ENCODE measurements at regions not wholly inside any gene's neighbourhood (a gene's known extent, or its start where the extent isn't known, plus 50 kb on each side); places are given as distances from the start of the nearest gene placed in this dataset.

- TF ChIP-seq, protein P1, sequence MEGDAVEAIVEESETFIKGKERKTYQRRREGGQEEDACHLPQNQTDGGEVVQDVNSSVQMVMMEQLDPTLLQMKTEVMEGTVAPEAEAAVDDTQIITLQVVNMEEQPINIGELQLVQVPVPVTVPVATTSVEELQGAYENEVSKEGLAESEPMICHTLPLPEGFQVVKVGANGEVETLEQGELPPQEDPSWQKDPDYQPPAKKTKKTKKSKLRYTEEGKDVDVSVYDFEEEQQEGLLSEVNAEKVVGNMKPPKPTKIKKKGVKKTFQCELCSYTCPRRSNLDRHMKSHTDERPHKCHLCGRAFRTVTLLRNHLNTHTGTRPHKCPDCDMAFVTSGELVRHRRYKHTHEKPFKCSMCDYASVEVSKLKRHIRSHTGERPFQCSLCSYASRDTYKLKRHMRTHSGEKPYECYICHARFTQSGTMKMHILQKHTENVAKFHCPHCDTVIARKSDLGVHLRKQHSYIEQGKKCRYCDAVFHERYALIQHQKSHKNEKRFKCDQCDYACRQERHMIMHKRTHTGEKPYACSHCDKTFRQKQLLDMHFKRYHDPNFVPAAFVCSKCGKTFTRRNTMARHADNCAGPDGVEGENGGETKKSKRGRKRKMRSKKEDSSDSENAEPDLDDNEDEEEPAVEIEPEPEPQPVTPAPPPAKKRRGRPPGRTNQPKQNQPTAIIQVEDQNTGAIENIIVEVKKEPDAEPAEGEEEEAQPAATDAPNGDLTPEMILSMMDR (IDR thresholded peaks at IDR 0.05; ENCODE audit: unreplicated experiment), result no peak
- no peak for DNase-seq (ENCODE audit: low spot score)
- Mint-ChIP-seq H3K36me3 (ENCODE audit: low read depth, unreplicated experiment) (peaks cover 16% of the 10 kb centered on the region), H3K4me1 (ENCODE audit: unreplicated experiment) (peaks cover 1% of the 10 kb centered on the region), H3K27ac (ENCODE audit: unreplicated experiment) (no peak overlapping the region), H3K4me3 (ENCODE audit: unreplicated experiment) (no peak overlapping the region), H3K9me3 (ENCODE audit: unreplicated experiment) (no peaks in the 10 kb centered on the region), H3K27me3 (ENCODE audit: unreplicated experiment) (peaks cover 16% of the 10 kb centered on the region)
These were observed 109.8 kb downstream of the ASB7 start for GRCh38 chr15:100712226-100712625.

- Mint-ChIP-seq H3K27me3 (ENCODE audit: unreplicated experiment) (peaks cover 19% of the 10 kb centered on the region), H3K9me3 (ENCODE audit: unreplicated experiment) (no peaks in the 10 kb centered on the region), H3K36me3 (ENCODE audit: low read depth, unreplicated experiment) (peaks cover 20% of the 10 kb centered on the region), H3K4me1 (ENCODE audit: unreplicated experiment) (peaks cover 4% of the 10 kb centered on the region), H3K27ac (ENCODE audit: unreplicated experiment) (no peak overlapping the region), H3K4me3 (ENCODE audit: unreplicated experiment) (no peak overlapping the region)
- DNase-seq (ENCODE audit: low spot score), result no peak
- TF ChIP-seq, protein P1 (IDR thresholded peaks at IDR 0.05; ENCODE audit: unreplicated experiment), result no peak
These were observed 110.9 kb downstream of the ASB7 start for GRCh38 chr15:100713163-100713867.

DNA sequence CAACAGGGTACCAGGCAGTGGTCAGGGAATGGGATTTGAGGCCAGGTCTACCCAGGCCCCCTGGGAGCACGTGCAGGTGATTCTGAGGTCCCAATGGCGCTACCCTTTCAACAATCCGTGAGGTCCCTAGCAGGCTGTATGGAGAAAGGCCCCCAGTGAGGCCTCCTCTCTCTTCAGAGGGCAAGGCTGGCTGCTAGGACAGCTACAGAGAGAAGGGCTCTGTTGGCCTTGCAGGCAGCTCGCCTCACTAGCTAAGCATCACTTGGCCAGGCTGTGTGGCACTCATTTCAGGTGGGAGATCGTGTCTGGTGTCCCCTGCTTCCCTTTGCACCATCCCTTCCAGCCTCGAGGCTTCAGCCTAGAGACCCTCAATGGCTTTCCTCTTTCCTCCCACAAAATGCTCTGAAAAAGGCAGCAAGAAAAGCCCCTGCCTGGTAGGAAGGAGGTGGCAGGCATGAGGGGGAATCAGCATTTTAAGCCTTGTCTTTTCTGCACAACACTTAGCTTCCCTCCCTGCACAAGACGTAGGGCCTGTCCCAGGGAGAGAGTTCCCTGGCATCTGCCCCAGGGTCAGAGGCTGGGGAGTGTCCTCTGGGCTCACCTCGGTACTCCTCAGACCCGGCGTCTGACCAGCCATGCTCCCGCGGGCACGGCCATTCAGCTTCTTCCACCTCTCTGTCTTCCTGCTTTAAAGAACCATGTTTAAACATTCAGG, 111.8 kb downstream of the ASB7 start:
- H3K36me3 Mint-ChIP-seq (ENCODE audit: low read depth, unreplicated experiment), result peaks cover 18% of the 10 kb centered on the region
- peaks cover 9% of the 10 kb centered on the region for H3K4me1 Mint-ChIP-seq (ENCODE audit: unreplicated experiment)
- H3K27me3 Mint-ChIP-seq (ENCODE audit: unreplicated experiment), result peaks cover 24% of the 10 kb centered on the region
- no peak overlapping the region for H3K4me3 Mint-ChIP-seq (ENCODE audit: unreplicated experiment)
- H3K9me3 Mint-ChIP-seq (ENCODE audit: unreplicated experiment), result no peaks in the 10 kb centered on the region
- no peak for DNase-seq (ENCODE audit: low spot score)
- TF ChIP-seq, protein P1 (IDR thresholded peaks at IDR 0.05; ENCODE audit: unreplicated experiment), result no peak
- H3K27ac Mint-ChIP-seq (ENCODE audit: unreplicated experiment), result no peak overlapping the region

DNA sequence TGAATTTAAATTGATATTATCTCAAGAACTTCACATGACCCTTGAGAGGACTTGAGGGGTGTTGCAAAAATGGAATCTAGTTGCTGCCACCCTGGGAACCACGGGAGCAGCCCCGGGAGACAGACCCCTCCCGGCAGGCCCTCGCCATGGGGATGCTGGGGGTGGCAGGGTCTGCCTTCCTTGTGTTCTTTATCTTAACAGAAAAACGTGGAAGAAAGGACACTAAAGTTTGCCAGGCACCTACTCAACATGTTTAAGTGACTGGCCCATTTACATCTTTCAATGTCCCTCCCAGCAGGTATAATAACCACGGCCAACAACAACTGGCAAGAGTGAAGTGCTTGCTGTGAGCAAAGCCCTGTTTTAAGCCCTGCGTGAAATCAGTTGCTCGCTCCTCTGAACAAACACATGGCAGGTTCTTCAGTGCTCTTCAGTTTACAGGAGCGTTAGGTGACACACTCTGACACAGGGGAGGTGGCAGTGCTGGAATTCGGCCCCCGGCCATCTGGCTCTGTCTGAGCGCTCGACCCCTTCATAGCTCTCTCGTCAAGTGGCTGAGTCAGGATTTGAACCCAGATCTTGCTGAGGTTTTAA, 112.5 kb downstream of the ASB7 start:
- H3K9me3 Mint-ChIP-seq (ENCODE audit: unreplicated experiment), result no peaks in the 10 kb centered on the region
- peaks cover 9% of the 10 kb centered on the region for H3K4me1 Mint-ChIP-seq (ENCODE audit: unreplicated experiment)
- no peak overlapping the region for H3K4me3 Mint-ChIP-seq (ENCODE audit: unreplicated experiment)
- H3K27ac Mint-ChIP-seq (ENCODE audit: unreplicated experiment), result no peak overlapping the region
- peaks cover 24% of the 10 kb centered on the region for H3K27me3 Mint-ChIP-seq (ENCODE audit: unreplicated experiment)
- DNase-seq (ENCODE audit: low spot score), result no peak
- peaks cover 16% of the 10 kb centered on the region for H3K36me3 Mint-ChIP-seq (ENCODE audit: low read depth, unreplicated experiment)
- TF ChIP-seq, protein P1 (IDR thresholded peaks at IDR 0.05; ENCODE audit: unreplicated experiment), result no peak

All from endothelial cell (in vitro differentiated cells).